ENCODE measurements at regions not wholly inside any gene's neighbourhood (a gene's known extent, or its start where the extent isn't known, plus 50 kb on each side); places are given as distances from the start of the nearest gene placed in this dataset.
A peak's percentile ranks its signal among the peaks of the same experiment; 100 is the strongest.

DNA sequence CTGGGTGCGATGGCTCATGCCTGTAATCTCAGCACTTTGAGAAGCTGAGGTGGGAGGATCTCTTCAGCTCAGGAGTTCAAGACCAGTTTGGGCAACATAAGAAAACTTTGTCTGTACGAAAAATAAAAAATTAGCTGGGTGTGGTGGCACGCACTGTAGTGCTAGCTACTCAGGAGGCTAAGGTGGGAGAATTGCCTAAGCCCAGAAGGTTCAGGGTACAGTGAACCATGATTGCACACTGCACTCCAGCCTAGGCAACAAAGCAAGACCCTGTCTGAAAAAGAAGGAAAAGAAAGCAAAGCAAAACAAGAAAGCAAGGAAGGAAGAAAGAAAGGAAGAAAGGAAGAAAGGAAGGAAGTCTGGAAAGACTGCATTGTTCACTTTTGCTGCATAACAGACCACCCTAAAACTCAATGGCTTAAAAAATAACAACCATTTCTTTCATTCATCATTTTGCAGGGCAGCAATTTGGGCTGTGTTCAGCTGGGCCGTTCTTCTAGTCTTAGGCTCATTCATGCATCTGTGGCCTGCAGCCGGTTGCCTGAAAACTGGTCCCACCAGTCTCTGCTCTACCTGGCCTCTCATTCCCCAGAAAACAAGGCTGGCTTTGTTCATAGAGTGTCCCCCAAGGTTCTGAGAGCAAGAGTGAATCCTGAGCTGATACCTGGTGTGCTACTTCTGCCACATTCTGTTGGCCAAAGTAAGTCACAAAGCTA is 82.4 kb upstream of the MIER3 start:
- no peak overlapping the region for H3K4me2 ChIP-seq (replicated peaks; ENCODE audit: extremely low read depth, low read length, poor library complexity, severe bottlenecking)
- H3K27me3 Mint-ChIP-seq (ENCODE audit: low read depth in 3 of 3), result peaks cover 0 to 3% (median 3%) of the 10 kb centered on the region in 3 donors

DNA sequence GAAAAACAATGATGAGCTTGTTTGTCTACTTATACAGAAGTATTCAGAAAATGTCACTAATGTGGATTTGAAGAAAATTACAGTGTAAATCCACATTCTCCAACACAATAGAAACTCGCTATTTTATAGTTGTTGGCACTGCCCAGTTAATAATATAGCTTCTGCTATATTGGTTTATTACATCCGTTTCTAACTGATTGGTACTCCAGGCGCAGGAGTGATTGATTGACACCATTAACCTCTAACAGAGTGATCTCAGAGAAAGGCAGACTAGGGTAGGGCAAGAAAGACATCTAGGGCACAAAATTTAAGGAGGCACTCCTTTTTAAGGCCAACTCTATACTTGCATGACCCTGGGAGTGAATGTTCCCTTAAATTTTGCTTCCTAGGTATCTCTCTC is 84.0 kb upstream of the MIER3 start:
- Histone ChIP-seq H2AFZ (ENCODE audit: insufficient read depth, low read depth, low read length, poor library complexity, severe bottlenecking) (peak overlapping the region; percentile 3), H3K79me2 (ENCODE audit: insufficient read depth, low read length) (no peaks in the 10 kb centered on the region), H3K4me1 (ENCODE audit: control insufficient read depth in 1 of 2, insufficient read depth in 2 of 2, low read length in 2 of 2) (no peaks in the 10 kb centered on the region), H3K36me3 (replicated peaks in 1 of 2; ENCODE audit: control insufficient read depth in 1 of 2, insufficient read depth in 2 of 2, low read length in 2 of 2) (no peaks in the 10 kb centered on the region), H3K4me2 (replicated peaks; ENCODE audit: extremely low read depth, low read length, poor library complexity, severe bottlenecking) (no peak overlapping the region), H3K4me3 (replicated peaks in 1 of 3; ENCODE audit: low read depth in 2 of 3, low read length in 3 of 3) (no peak overlapping the region), H3K27ac (ENCODE audit: low read depth in 1 of 2, low read length in 2 of 2) (no peak overlapping the region), H4K20me1 (ENCODE audit: insufficient read depth, low read length) (no peaks in the 10 kb centered on the region), H3K27me3 (ENCODE audit: control insufficient read depth in 2 of 2, insufficient read depth in 2 of 2, low read length in 2 of 2) (no peaks in the 10 kb centered on the region), H3K9me3 (replicated peaks in 1 of 2; ENCODE audit: control insufficient read depth in 1 of 2, insufficient read depth in 1 of 2, low read length in 2 of 2) (no peaks in the 10 kb centered on the region), H3K9ac (ENCODE audit: insufficient read depth, low read length, poor library complexity, severe bottlenecking) (no peak overlapping the region)
- H3K27ac Mint-ChIP-seq, result no peak overlapping the region
- peaks cover 0 to 1% (median 0%) of the 10 kb centered on the region in 7 donors for H3K9me3 Mint-ChIP-seq
- TF ChIP-seq, protein P1, sequence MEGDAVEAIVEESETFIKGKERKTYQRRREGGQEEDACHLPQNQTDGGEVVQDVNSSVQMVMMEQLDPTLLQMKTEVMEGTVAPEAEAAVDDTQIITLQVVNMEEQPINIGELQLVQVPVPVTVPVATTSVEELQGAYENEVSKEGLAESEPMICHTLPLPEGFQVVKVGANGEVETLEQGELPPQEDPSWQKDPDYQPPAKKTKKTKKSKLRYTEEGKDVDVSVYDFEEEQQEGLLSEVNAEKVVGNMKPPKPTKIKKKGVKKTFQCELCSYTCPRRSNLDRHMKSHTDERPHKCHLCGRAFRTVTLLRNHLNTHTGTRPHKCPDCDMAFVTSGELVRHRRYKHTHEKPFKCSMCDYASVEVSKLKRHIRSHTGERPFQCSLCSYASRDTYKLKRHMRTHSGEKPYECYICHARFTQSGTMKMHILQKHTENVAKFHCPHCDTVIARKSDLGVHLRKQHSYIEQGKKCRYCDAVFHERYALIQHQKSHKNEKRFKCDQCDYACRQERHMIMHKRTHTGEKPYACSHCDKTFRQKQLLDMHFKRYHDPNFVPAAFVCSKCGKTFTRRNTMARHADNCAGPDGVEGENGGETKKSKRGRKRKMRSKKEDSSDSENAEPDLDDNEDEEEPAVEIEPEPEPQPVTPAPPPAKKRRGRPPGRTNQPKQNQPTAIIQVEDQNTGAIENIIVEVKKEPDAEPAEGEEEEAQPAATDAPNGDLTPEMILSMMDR (IDR thresholded peaks at IDR 0.05), result no peak
- peaks cover 11% of the 10 kb centered on the region for H3K4me1 Mint-ChIP-seq
- H3K4me3 Mint-ChIP-seq, result no peak overlapping the region
- H3K27me3 Mint-ChIP-seq (ENCODE audit: low read depth in 3 of 3), result peaks cover 0 to 3% (median 3%) of the 10 kb centered on the region in 3 donors
- no peak for DNase-seq
- H3K36me3 Mint-ChIP-seq, result no peaks in the 10 kb centered on the region
- WGBS (ENCODE audit: insufficient coverage), result no CpG with 5 or more reads among the region's 3 CpGs
- intact Hi-C loops (cut with micrococcal nuclease), result no loop called here

More for the DNA sequence above, 82.4 kb upstream of the MIER3 start:
- peaks cover 22% of the 10 kb centered on the region for H3K4me1 Mint-ChIP-seq
- no peaks in the 10 kb centered on the region for H3K27me3 ChIP-seq (ENCODE audit: control insufficient read depth in 2 of 2, insufficient read depth in 2 of 2, low read length in 2 of 2)
- no peaks in the 10 kb centered on the region for H3K79me2 ChIP-seq (ENCODE audit: insufficient read depth, low read length)
- no peak for DNase-seq
- no peaks in the 10 kb centered on the region for H3K36me3 ChIP-seq (replicated peaks in 1 of 2; ENCODE audit: control insufficient read depth in 1 of 2, insufficient read depth in 2 of 2, low read length in 2 of 2)
- H3K4me3 Mint-ChIP-seq, result no peak overlapping the region
- H4K20me1 ChIP-seq (ENCODE audit: insufficient read depth, low read length), result no peaks in the 10 kb centered on the region
- no peaks in the 10 kb centered on the region for H3K9me3 ChIP-seq (replicated peaks in 1 of 2; ENCODE audit: control insufficient read depth in 1 of 2, insufficient read depth in 1 of 2, low read length in 2 of 2)
- WGBS (ENCODE audit: insufficient coverage), result 97% methylated on average over 5 of the region's 5 CpGs
- H2AFZ ChIP-seq (ENCODE audit: insufficient read depth, low read depth, low read length, poor library complexity, severe bottlenecking), result no peak overlapping the region
- H3K4me1 ChIP-seq (ENCODE audit: control insufficient read depth in 1 of 2, insufficient read depth in 2 of 2, low read length in 2 of 2), result peaks cover 5 to 10% of the 10 kb centered on the region in 2 donors
- intact Hi-C loops (cut with micrococcal nuclease), result no loop called here
- H3K27ac ChIP-seq (ENCODE audit: low read depth in 1 of 2, low read length in 2 of 2), result no peak overlapping the region
- no peak overlapping the region for H3K27ac Mint-ChIP-seq
- peaks cover 0 to 1% (median 0%) of the 10 kb centered on the region in 7 donors for H3K9me3 Mint-ChIP-seq
- TF ChIP-seq, protein P1 (IDR thresholded peaks at IDR 0.05), result no peak
- no peaks in the 10 kb centered on the region for H3K36me3 Mint-ChIP-seq
- no peak overlapping the region for H3K4me3 ChIP-seq (replicated peaks in 1 of 3; ENCODE audit: low read depth in 2 of 3, low read length in 3 of 3)
- no peak overlapping the region for H3K9ac ChIP-seq (ENCODE audit: insufficient read depth, low read length, poor library complexity, severe bottlenecking)

Measured in CD14-positive monocyte (primary cell).